ENCODE measurements at regions not wholly inside any gene's neighbourhood (a gene's known extent, or its start where the extent isn't known, plus 50 kb on each side); places are given as distances from the start of the nearest gene placed in this dataset.

DNA sequence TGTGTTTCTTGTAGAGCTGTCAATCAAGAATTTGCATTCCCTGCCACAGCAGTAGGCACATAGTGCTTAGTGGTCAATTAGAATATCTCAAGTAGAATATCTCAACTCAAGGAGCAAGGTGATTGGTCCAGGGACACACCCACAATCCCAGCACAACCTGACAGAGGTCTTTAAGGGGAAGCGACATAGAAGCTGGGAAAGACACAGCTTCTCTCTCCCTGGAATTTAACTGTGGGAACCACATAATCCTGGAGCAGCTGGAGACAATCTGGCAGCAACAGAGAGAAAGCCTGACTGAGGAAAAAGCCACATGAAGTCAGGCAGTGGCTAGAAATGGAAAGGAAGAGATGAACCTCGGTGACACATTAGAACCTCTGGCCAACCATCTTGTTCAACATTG, 85.7 kb upstream of the LMO3 start:
- no peak for TF ChIP-seq CTCF (IDR thresholded peaks at IDR 0.05)
- TF ChIP-seq EP300 (IDR thresholded peaks at IDR 0.05) = no peak
